Activated gamma-delta T cell treated with Interleukin-2 at 50 U/mL for 16 hours (primary cell): ENCODE measurements at regions not wholly inside any gene's neighbourhood (a gene's known extent, or its start where the extent isn't known, plus 50 kb on each side); places are given as distances from the start of the nearest gene placed in this dataset.
"Not testable (repeated sequence)": the region's sequence is repeated elsewhere in the genome, so short reads cannot be mapped to it uniquely, and the experiment has no call there.

Source experiments
- DNase-seq: peaks from one replicate; pipeline ENCODE4 v3.0.0-alpha.2; 2020

- no peak for DNase-seq
Observed at GRCh38 chr7:51590746-51591145, 274.1 kb upstream of the COBL start.

- no peak for DNase-seq
Observed at GRCh38 chr7:51589111-51589510, 272.5 kb upstream of the COBL start.

- DNase-seq = no peak
Observed at GRCh38 chr7:51587604-51588003, 271.0 kb upstream of the COBL start.

- no peak for DNase-seq
Observed at GRCh38 chr7:51577390-51577789, 260.8 kb upstream of the COBL start.

GRCh38 chr7:51569581-51569980 is 253.0 kb upstream of the COBL start:
- DNase-seq = no peak

- DNase-seq = no peak
Observed at GRCh38 chr7:51569176-51569575, 252.6 kb upstream of the COBL start.

- DNase-seq = no peak
Observed at GRCh38 chr7:51551070-51551469, 234.5 kb upstream of the COBL start.

- DNase-seq = no peak
Observed at GRCh38 chr7:51545131-51545530, 228.5 kb upstream of the COBL start.

GRCh38 chr7:51543801-51544553 is 227.4 kb upstream of the COBL start:
- no peak for DNase-seq

- DNase-seq = not testable (repeated sequence)
Observed at GRCh38 chr7:51540906-51541305, 224.3 kb upstream of the COBL start.

GRCh38 chr7:51539840-51540239 is 223.2 kb upstream of the COBL start:
- DNase-seq = no peak

- DNase-seq = no peak
Observed at GRCh38 chr7:51528172-51528571, 211.6 kb upstream of the COBL start.

- no peak for DNase-seq
Observed at GRCh38 chr7:51521694-51522312, 205.2 kb upstream of the COBL start.

GRCh38 chr7:51521054-51521453 is 204.4 kb upstream of the COBL start:
- no peak for DNase-seq

GRCh38 chr7:51518646-51519045 is 202.0 kb upstream of the COBL start:
- no peak for DNase-seq

- no peak for DNase-seq
Observed at GRCh38 chr7:51517187-51517586, 200.6 kb upstream of the COBL start.

GRCh38 chr7:51501620-51502019 is 185.0 kb upstream of the COBL start:
- no peak for DNase-seq

GRCh38 chr7:51482976-51483375 is 166.4 kb upstream of the COBL start:
- no peak for DNase-seq

GRCh38 chr7:51481421-51481820 is 164.8 kb upstream of the COBL start:
- DNase-seq = no peak

- no peak for DNase-seq
Observed at GRCh38 chr7:51477819-51478218, 161.2 kb upstream of the COBL start.

GRCh38 chr7:51477323-51477722 is 160.7 kb upstream of the COBL start:
- DNase-seq = no peak

- no peak for DNase-seq
Observed at GRCh38 chr7:51476026-51476425, 159.4 kb upstream of the COBL start.

- DNase-seq = no peak
Observed at GRCh38 chr7:51472873-51473272, 156.3 kb upstream of the COBL start.

- no peak for DNase-seq
Observed at GRCh38 chr7:51471981-51472296, 155.3 kb upstream of the COBL start.
